SJSA1 (cell line): ENCODE measurements at regions not wholly inside any gene's neighbourhood (a gene's known extent, or its start where the extent isn't known, plus 50 kb on each side); places are given as distances from the start of the nearest gene placed in this dataset.
"Not testable (repeated sequence)": the region's sequence is repeated elsewhere in the genome, so short reads cannot be mapped to it uniquely, and the experiment has no call there.

Experiments
- DNase-seq, 2 experiments: peaks; one replicate each; pipeline ENCODE4 v3.0.0-alpha.2; 2015 to 2020; ENCODE audit warnings: low spot score in 2 of 2, low read depth in 1 of 2
- H3K27ac ChIP-seq: fragments of 250-450 bp; sonication (Bioruptor Pico); 2 replicates; pipeline ENCODE4 v1.5.1; 2020; ENCODE audit warnings: mild to moderate bottlenecking, moderate library complexity
- H3K27me3 ChIP-seq: fragments of 250-450 bp; sonication (Bioruptor Pico); replicated peaks from 2 replicates; pipeline ENCODE4 v1.5.1; 2020; ENCODE audit warnings: mild to moderate bottlenecking, moderate library complexity
- H3K36me3 ChIP-seq: fragments of 250-450 bp; sonication (Bioruptor Pico); 2 replicates; pipeline ENCODE4 v1.5.1; 2020; ENCODE audit warnings: mild to moderate bottlenecking
- H3K4me1 ChIP-seq: fragments of 250-450 bp; sonication (Bioruptor Pico); replicated peaks from 2 replicates; pipeline ENCODE4 v1.6.1; 2021; ENCODE audit warnings: mild to moderate bottlenecking
- H3K4me3 ChIP-seq: fragments of 250-450 bp; sonication (Bioruptor Pico); 2 replicates; pipeline ENCODE4 v1.5.1; 2020; ENCODE audit warnings: mild to moderate bottlenecking
- H3K9me3 ChIP-seq: fragments of 250-450 bp; sonication (Bioruptor Pico); replicated peaks from 2 replicates; pipeline ENCODE4 v1.5.1; 2020; ENCODE audit warnings: mild to moderate bottlenecking

DNA sequence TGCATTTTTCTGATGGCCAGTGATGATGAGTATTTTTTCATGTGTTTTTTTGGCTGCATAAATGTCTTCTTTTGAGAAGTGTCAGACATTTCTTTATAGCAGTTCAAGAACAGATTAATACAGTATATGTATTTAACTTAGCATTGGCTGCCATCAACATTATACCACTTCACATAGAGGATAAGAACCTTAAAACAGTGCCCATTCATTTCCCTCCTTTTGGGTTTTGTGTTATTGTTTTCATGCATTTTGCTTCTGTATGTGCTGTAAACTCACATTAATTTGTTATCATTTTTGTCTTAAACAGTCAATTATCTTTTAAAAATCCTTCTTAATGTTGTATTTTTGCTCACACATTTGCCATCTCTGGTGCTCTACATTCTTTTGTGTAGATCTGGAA is 381.6 kb upstream of the DEFB115 start:
- not testable (repeated sequence) for H3K4me3 ChIP-seq, DNase-seq

DNA sequence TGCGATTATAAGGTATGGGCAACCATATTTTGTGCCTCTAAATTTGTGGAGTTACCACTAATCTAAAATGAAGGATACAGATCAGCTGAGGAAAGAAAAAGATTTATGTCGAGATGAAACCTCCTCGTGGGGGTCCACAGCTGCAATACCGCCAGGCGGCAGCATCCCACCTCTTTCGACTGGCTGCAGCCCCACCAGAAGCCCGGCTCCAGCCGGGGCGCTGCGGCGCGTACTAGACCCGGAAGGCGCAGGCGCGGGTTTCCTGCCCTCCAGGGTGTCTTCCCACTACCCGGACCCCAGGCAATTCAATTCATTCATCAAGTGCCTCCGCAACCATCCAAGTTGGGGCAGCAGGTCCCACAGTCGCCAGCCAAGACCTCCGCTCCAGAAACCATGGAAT is 366.1 kb upstream of the DEFB115 start:
- H3K27ac ChIP-seq, H3K4me3 ChIP-seq, H3K4me1 ChIP-seq, H3K27me3 ChIP-seq, DNase-seq, H3K9me3 ChIP-seq, H3K36me3 ChIP-seq: not testable (repeated sequence)

More for the DNA sequence above, 381.6 kb upstream of the DEFB115 start:
- H3K4me1 ChIP-seq, H3K36me3 ChIP-seq, H3K27ac ChIP-seq, H3K9me3 ChIP-seq, H3K27me3 ChIP-seq: not testable (repeated sequence)

DNA sequence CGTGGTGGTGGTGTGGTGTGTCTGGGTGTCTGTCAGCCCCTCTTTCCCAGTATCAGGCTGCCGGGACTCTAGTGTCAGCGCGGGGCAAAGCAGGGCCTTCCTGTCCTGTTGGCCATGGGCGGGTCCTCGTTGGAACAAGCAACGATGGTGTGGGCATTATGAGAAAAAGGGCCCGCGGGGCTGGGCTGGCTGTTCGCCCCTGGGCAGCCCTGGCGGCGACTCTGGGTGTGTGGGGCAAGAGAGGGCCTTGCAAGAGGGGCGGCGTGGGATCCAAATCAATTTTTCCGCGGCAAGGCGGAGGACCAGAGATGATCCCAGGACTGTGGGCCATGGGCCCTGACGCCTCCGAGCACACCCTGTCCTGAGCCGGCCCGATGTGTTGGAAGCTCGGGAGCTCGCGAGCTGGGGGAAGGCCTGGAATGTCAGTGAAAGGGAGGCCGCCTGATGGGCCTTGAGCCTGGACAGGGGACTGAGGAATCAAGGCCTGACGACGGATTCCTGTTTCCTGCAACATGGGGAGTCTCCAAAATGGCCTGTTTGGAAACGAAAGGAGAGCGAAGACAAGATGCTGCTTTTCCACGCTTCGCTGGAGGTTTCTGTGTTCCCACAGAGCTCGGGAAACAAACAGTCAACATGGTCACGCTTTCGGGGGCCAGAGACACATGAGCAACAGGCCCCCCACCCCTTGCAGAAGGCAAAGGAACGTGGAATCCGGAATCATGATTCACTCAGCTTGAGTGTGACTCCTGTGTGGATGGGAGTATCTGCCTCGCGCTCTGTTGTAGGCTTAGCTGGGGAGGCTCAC is 364.7 kb upstream of the DEFB115 start:
- Histone ChIP-seq H3K36me3 (no peaks in the 10 kb centered on the region), H3K27me3 (no peaks in the 10 kb centered on the region), H3K27ac (no peak overlapping the region), H3K4me3 (no peak overlapping the region), H3K9me3 (no peaks in the 10 kb centered on the region), H3K4me1 (no peaks in the 10 kb centered on the region)
- no peak for DNase-seq

DNA sequence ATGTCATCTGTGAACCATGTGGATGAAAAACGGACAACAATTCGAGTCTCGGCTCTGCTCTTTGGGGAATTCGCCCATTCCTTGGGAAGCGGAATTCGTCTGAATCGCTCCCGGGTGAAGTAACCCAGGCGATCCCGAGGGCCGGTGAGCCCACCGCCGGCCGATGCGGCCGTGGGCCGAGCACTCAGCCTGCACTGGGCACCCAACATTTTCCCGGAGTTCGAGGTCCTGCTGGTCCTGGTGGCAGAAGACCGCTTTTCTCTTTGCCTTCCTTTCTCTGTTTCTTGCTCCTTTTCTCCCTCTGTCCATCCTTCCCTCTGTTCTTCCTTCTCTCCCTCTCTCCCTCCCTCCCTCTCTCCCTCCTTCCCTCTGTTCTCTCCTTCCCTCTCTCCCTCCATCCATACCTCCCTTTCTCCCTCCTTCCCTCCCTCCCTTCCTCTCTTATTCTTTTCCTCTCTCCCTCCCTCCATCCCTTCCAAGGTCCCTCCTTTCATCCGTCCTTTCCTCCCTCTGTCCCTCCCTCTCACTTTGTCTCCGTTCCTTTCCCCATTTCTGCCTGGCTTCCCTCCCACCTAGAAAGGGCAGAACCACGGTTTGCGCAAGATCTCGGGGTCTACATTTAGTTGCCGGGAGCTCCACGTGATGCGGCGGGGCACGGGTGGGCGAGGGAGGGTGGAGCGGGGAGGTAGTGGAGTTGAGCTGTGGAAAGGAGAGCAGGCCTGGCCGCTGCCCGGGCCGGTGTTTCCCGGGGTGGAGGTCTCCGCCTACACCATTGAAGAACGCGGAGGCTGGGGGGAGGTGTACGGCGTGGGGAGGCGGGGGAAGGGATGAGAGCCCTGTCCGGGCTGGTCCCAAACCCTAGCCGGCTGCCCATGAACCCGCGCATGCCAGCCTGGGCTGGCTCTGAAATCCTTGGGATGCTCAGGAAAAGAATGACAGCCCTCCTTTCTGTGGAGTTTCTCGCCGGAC is 363.8 kb upstream of the DEFB115 start:
- not testable (repeated sequence) for H3K4me3 ChIP-seq

DNA sequence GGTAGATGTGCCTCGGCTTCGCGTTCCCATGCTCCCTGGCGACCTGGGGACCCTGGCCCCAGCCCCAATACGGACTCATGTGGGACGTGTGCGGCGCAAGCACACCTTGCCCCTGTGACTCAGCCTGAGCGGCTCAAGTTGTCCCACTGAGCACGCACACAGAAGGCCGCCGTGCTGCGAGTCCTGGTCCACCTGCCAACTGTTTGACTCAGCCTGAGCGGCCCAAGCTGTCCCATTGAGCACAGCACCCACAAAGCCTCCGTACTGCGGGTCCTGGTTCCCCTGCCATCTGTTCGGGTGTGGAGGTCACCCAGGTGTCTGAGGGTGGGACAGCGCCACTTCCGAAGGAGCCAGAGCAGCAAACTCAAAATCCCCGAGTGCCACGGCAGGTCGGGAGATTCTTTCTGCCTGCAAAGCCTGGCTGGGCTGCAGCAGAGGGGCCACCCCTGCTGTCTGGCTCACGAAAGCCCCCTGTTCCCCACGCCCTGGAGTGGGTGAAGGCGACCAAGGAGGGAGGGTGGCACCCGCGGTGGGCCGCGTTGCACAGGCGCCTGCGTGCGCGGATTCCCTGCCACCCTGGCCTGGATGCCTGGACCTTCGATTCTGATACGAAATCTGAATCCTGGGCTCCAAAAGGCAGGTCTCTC is 362.6 kb upstream of the DEFB115 start:
- not testable (repeated sequence) for H3K36me3 ChIP-seq, H3K27me3 ChIP-seq, H3K27ac ChIP-seq, H3K4me1 ChIP-seq, H3K4me3 ChIP-seq, DNase-seq, H3K9me3 ChIP-seq

More for the DNA sequence above, 363.8 kb upstream of the DEFB115 start:
- H3K9me3 ChIP-seq, H3K4me1 ChIP-seq, DNase-seq, H3K27me3 ChIP-seq, H3K36me3 ChIP-seq, H3K27ac ChIP-seq: not testable (repeated sequence)

DNA sequence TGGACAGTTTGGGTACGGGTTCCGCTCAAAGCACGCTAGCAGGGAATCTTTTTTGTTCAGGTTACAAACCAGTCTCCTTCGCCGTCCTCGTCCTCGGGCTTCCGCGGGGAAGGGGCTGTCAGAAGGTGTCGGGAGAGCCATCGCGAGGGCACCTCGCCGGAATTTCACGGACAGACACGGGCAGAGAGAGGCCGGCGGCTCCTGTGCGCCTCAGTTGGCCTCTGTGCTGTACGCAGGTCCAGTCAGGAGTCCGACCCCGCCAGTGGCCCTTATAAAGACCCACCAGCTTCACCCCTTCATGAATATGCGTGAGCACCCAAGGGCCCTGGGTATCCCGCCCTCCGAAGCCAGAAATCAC is 362.1 kb upstream of the DEFB115 start:
- H3K27ac ChIP-seq, H3K4me1 ChIP-seq, H3K36me3 ChIP-seq, DNase-seq, H3K4me3 ChIP-seq, H3K27me3 ChIP-seq, H3K9me3 ChIP-seq: not testable (repeated sequence)

DNA sequence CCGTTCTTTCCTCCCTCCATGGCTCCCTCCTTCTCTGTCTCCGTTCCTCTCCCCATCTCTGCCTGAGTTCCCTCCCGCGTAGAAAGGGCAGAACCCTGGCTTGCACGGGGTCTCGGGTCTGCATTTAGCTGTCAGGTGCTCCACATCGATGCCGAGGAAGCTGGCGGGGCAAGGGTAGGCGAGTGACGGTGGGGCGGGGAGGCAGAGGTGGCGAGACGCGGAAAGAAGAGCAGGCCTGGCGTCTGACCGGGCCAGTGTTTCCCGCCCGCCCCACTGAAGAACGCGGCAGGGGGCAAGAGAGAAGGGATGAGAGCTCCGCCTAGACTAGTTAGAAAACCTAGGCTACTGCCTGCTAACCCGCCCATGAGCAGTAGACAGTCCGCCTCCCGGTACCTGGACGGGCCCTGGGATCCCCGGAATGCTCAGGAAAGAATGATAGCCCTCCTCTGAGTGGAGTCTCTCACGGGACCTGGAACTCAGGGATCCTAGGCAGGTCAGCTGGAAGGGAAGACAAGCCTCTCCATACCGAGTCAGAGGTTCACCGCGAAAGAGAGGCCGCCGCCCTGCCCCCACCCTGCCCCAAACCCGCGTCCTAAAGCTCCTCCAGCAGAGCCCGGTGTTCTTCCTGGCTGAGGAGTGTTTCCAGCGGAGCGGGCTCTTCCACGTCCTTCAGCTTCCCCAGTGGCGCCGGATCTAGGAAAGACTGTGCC is 357.9 kb upstream of the DEFB115 start:
- not testable (repeated sequence) for DNase-seq, H3K27ac ChIP-seq, H3K4me3 ChIP-seq, H3K4me1 ChIP-seq, H3K36me3 ChIP-seq, H3K27me3 ChIP-seq, H3K9me3 ChIP-seq

DNA sequence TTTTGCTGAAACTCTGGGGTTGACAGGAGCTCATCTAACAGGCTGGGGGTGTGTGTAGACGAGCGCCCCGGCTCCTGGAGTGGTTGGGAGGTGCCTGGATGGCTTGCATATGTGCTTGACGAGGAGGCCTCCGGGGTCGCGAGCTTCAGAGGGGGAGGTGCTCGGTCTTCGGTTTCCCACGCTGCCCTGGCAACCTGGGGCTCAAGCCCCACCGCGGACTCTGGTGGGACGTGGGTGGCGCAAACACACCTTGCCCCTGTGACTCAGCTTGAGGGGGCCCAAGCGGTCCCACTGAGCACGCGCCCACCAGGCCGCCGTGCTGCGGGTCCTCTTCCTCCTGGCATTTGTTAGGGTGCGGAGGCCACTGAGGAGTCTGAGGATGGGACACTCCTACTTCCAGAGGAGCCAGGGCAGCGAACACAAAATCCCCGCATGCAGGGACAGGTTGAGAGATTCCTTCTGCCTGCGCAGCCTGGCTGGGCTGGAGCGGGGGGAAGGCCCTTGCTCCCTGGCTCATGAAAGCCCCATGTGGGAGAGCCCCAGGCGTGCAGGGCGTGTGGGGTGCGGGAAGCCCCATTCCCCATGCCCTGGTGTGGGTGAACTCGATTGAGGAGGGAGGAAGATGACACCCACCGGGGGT is 357.3 kb upstream of the DEFB115 start:
- not testable (repeated sequence) for H3K27me3 ChIP-seq, H3K36me3 ChIP-seq, DNase-seq, H3K4me3 ChIP-seq, H3K4me1 ChIP-seq, H3K27ac ChIP-seq, H3K9me3 ChIP-seq

DNA sequence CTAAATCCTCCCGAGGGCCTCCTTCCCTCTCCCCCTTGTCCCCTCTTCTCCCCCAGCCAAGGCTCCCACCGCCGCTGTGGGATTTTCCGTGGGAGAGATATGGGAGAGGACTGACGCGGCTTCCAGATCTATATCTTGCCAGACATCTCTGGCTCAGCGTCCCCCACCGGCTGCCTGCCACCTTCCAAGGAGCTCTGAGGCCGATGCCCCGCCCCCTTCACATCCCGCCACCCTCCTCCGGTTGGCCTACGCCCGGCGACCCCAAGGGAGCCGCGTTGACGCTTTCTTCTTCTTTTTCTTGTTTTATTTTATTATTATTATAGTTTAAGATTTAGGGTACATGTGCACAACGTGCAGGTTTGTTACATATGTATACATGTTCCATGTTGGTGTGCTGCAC is 352.2 kb upstream of the DEFB115 start:
- not testable (repeated sequence) for H3K4me1 ChIP-seq, H3K27ac ChIP-seq, H3K9me3 ChIP-seq, H3K36me3 ChIP-seq, H3K27me3 ChIP-seq, DNase-seq, H3K4me3 ChIP-seq

DNA sequence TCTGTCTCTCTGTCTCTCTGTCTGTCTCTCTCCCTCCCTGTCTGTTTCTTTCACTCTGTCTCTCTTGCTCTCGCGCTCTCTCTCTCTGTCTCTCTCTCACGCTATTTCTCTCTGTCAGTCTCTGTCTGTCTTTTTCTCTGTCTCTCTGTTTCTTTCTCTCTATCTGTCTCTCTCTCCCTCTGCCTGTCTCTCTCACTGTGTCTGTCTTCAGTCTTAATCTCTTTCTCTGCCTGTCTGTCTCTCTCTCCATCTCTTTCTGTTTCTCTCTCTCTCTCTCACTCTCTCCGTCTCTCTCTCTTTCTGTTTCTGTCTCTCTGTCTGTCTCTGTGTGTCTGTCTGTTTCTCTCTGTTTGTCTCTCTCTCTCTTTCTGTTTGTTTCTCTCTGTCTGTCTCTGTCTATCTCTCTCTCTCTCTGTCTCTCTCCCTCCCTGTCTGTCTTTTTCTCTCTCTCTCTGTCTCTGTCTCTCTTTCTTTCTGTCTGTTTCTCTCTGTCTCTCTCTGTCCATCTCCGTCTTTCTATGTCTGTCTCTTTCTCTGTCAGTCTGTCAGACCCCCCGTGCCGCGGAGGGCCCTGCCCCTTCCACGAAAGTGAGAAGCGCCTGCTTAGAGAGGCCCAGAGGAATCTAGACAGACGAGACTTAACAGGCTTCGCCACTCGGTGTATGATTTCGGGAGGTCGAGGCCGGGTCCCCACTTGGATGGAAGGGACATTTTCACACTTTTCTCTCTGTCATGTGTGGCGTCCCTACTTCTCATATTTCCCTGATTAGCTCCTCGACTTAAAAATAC is 346.3 kb upstream of the DEFB115 start:
- Histone ChIP-seq H3K27me3 (no peaks in the 10 kb centered on the region), H3K36me3 (no peaks in the 10 kb centered on the region)

DNA sequence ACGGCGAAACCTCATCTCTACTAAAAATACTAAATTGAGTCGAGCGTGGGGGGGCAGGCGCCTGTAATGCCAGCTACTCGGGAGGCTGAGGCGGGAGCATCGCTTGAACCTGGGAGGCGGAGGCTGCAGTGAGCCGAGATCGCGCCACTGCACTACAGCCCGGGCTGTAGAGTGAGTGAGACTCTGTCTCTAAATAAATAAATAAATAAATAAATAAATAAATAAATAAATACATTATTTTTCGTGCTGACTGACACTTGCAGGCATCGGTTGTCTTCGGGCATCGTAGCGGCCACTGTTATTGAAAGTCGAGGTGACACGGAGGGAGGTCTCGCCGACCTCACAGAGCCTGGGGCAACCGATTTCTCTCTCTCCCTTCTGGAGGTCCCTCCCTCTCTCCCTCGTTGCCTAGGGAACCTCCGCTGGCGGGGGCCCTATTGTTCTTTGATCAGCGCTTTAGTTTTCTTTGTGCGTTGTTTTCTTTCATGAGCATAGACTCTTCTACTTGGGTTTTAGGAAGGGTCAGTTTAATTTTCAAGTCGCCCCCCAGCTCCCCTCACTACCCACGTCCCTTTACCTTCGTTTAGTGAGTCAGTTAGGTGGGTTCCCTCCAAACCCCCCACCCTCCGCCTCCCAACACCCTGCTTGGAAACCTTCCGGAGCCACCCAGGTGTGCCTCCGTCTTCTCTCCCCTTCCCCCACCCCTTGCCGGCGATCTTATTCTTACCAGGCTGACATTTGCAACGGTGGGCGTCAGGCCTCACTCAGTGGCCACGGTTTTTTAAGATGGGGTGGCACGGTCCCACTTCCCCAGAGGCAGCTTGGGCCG is 345.4 kb upstream of the DEFB115 start:
- H3K27ac ChIP-seq, H3K9me3 ChIP-seq, H3K4me1 ChIP-seq, H3K4me3 ChIP-seq, H3K36me3 ChIP-seq, H3K27me3 ChIP-seq: not testable (repeated sequence)
- DNase-seq = peak in 1 of 2 experiments; percentile 5

More for the DNA sequence above, 346.3 kb upstream of the DEFB115 start:
- Histone ChIP-seq H3K27ac (no peak overlapping the region), H3K4me3 (no peak overlapping the region), H3K4me1 (no peaks in the 10 kb centered on the region), H3K9me3 (no peaks in the 10 kb centered on the region)
- no peak for DNase-seq

DNA sequence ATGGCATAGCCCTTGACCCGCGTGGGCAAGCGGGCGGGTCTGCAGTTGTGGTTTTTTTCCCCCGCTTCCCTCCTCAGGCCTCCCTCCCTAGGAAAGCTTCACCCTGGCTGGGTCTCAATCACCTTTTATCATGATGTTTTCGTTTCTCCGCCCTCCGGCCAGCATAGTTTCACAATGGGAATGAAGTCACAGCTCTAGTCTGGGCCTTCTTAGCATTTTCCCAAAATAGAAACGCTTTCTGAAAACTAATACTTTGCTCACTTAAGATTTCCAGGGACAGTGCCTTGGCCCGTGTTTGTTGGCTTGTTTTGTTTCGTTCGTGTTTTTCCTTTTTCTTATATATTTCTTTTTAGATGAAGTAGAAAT is 344.8 kb upstream of the DEFB115 start:
- H3K27ac ChIP-seq, H3K4me1 ChIP-seq, H3K36me3 ChIP-seq, H3K9me3 ChIP-seq, H3K27me3 ChIP-seq, H3K4me3 ChIP-seq: not testable (repeated sequence)
- DNase-seq = peak in 1 of 2 experiments; percentile 6
